Smooth muscle cell of the brain vasculature (primary cell): ENCODE measurements at regions not wholly inside any gene's neighbourhood (a gene's known extent, or its start where the extent isn't known, plus 50 kb on each side); places are given as distances from the start of the nearest gene placed in this dataset.
"Not testable (repeated sequence)": the region's sequence is repeated elsewhere in the genome, so short reads cannot be mapped to it uniquely, and the experiment has no call there.

ENCODE experiments used
- DNase-seq: peaks from one replicate; pipeline ENCODE4 v3.0.0-alpha.2; 2012; ENCODE audit warnings: low read depth, low spot score

GRCh38 chr5:1960595-1961303 is 78.0 kb upstream of the IRX4 start:
- no peak for DNase-seq

GRCh38 chr5:1959725-1960581 is 77.2 kb upstream of the IRX4 start:
- no peak for DNase-seq

- no peak for DNase-seq
Observed at GRCh38 chr5:1959231-1959630, 76.5 kb upstream of the IRX4 start.

- no peak for DNase-seq
Observed at GRCh38 chr5:1958211-1959010, 75.7 kb upstream of the IRX4 start.

GRCh38 chr5:1955586-1955985 is 72.9 kb upstream of the IRX4 start:
- DNase-seq: no peak

- not testable (repeated sequence) for DNase-seq
Observed at GRCh38 chr5:1953710-1954109, 71.0 kb upstream of the IRX4 start.

GRCh38 chr5:1952444-1953099 is 69.8 kb upstream of the IRX4 start:
- DNase-seq: no peak

GRCh38 chr5:1952021-1952420 is 69.3 kb upstream of the IRX4 start:
- no peak for DNase-seq

GRCh38 chr5:1951165-1951816 is 68.6 kb upstream of the IRX4 start:
- DNase-seq: no peak

GRCh38 chr5:1950708-1951103 is 68.0 kb upstream of the IRX4 start:
- DNase-seq: no peak

GRCh38 chr5:1950096-1950707 is 67.5 kb upstream of the IRX4 start:
- DNase-seq: no peak

GRCh38 chr5:1949253-1949652 is 66.5 kb upstream of the IRX4 start:
- DNase-seq: no peak

GRCh38 chr5:1948663-1949191 is 66.0 kb upstream of the IRX4 start:
- DNase-seq: no peak

GRCh38 chr5:1948111-1948510 is 65.4 kb upstream of the IRX4 start:
- DNase-seq: no peak

GRCh38 chr5:1946776-1947175 is 64.1 kb upstream of the IRX4 start:
- DNase-seq: no peak

GRCh38 chr5:1946122-1946677 is 63.5 kb upstream of the IRX4 start:
- DNase-seq: no peak

GRCh38 chr5:1945606-1946005 is 62.9 kb upstream of the IRX4 start:
- no peak for DNase-seq

- no peak for DNase-seq
Observed at GRCh38 chr5:1944408-1944807, 61.7 kb upstream of the IRX4 start.

- no peak for DNase-seq
Observed at GRCh38 chr5:1943481-1943880, 60.8 kb upstream of the IRX4 start.

- no peak for DNase-seq
Observed at GRCh38 chr5:1942630-1943029, 59.9 kb upstream of the IRX4 start.
